Caco-2 (cell line): ENCODE measurements at regions not wholly inside any gene's neighbourhood (a gene's known extent, or its start where the extent isn't known, plus 50 kb on each side); places are given as distances from the start of the nearest gene placed in this dataset.

Source experiments
- BruUV-seq: library from RNA; stranded (reverse); fragments of 400-500 nt; replicated peaks from 2 replicates; lab custom pipeline; 2021; lab: Mats Ljungman, UMichigan
- CTCF ChIA-PET: fragments of 300-600 bp; sonication (Branson Sonifier 250); formaldehyde crosslinking; loops from one replicate; lab custom pipeline; 2022; ENCODE audit warnings: antibody characterized with exemption; lab: Charles Lee
- POLR2A ChIA-PET: fragments of 300-600 bp; sonication (Branson Sonifier 250); formaldehyde crosslinking; loops from one replicate; lab custom pipeline; 2022; ENCODE audit warnings: antibody characterized with exemption; lab: Charles Lee
- DNase-seq, 2 experiments: peaks; one replicate each; pipeline versions ENCODE4 v3.0.0 to v3.0.0-alpha.2; 2020 to 2022
- H3K27me3 ChIP-seq: replicated peaks from 2 replicates; pipeline ENCODE4 v1.6.0; 2011; ENCODE audit warnings: low read length; ENCODE audit not compliant: control insufficient read depth, insufficient read depth
- H3K36me3 ChIP-seq: 2 replicates; pipeline ENCODE4 v1.5.1; 2011; ENCODE audit warnings: low read length; ENCODE audit not compliant: control insufficient read depth, insufficient read depth
- H3K4me1 ChIP-seq: fragments of 250-450 bp; sonication (Bioruptor Pico); 2 replicates; pipeline ENCODE4 v1.5.1; 2020; ENCODE audit warnings: mild to moderate bottlenecking
- H3K4me3 ChIP-seq: 2 replicates; pipeline ENCODE4 v1.5.1; 2011; ENCODE audit warnings: low read depth, mild to moderate bottlenecking, control low read depth, low read length
- H3K9me3 ChIP-seq: fragments of 250-450 bp; sonication (Bioruptor Pico); 2 replicates; pipeline ENCODE4 v1.5.1; 2020; ENCODE audit warnings: mild to moderate bottlenecking, moderate library complexity
- H3K27ac Mint-ChIP-seq: one replicate; pipeline ENCODE4 v1.8.0; 2022; ENCODE audit warnings: mixed read lengths; ENCODE audit not compliant: unreplicated experiment
- H3K27me3 Mint-ChIP-seq: one replicate; pipeline ENCODE4 v1.8.0; 2022; ENCODE audit warnings: mixed read lengths; ENCODE audit not compliant: insufficient read depth, unreplicated experiment
- H3K36me3 Mint-ChIP-seq: one replicate; pipeline ENCODE4 v1.8.0; 2022; ENCODE audit warnings: mild to moderate bottlenecking, mixed read lengths; ENCODE audit not compliant: insufficient read depth, unreplicated experiment
- H3K4me1 Mint-ChIP-seq: one replicate; pipeline ENCODE4 v1.8.0; 2022; ENCODE audit warnings: low read depth, mixed read lengths; ENCODE audit not compliant: unreplicated experiment
- H3K4me3 Mint-ChIP-seq: one replicate; pipeline ENCODE4 v1.8.0; 2022; ENCODE audit warnings: mild to moderate bottlenecking, moderate library complexity, mixed read lengths; ENCODE audit not compliant: unreplicated experiment
- H3K9me3 Mint-ChIP-seq: one replicate; pipeline ENCODE4 v1.8.0; 2022; ENCODE audit warnings: mixed read lengths; ENCODE audit not compliant: unreplicated experiment
- CTCF ChIP-seq, 2 experiments: fragments of 200-600 bp in 1 of 2; IDR thresholded peaks; 1 replicate in 1 of 2; 2 replicates in 1 of 2; pipeline versions ENCODE4 v1.5.1 to v1.8.0; 2011 to 2022; ENCODE audit warnings: antibody characterized with exemption in 1 of 2, control low read depth in 1 of 2, inconsistent platforms in 1 of 2, low read depth in 1 of 2, low read length in 1 of 2, mild to moderate bottlenecking in 1 of 2, moderate library complexity in 1 of 2; ENCODE audit not compliant: insufficient read depth in 1 of 2, severe bottlenecking in 1 of 2, unreplicated experiment in 1 of 2
- intact Hi-C: fragments of 100-400 bp; cut with micrococcal nuclease; formaldehyde crosslinking; loops from one replicate; pipeline ENCODE4 v1.10.0; 2022; ENCODE audit not compliant: unreplicated experiment

GRCh38 chr3:106059953-106060517 is 191.2 kb upstream of the CBLB start:
- H3K27ac Mint-ChIP-seq = no peak overlapping the region
- POLR2A ChIA-PET = no interaction called here
- BruUV-seq = no TSS peak
- Histone ChIP-seq H3K36me3 (no peaks in the 10 kb centered on the region; the same call in 1 of the 2 replicates), H3K27me3 (no peaks in the 10 kb centered on the region), H3K9me3 (peaks cover 17% of the 10 kb centered on the region), H3K4me3 (no peak overlapping the region), H3K4me1 (peaks cover 36% of the 10 kb centered on the region)
- peaks cover 16% of the 10 kb centered on the region for H3K4me1 Mint-ChIP-seq
- intact Hi-C loops = loop anchor here (1.0 to 5.0 kb wide), 4 partner anchors 46 to 203 kb away; partner anchors contain the start of gene CBLB
- CTCF ChIA-PET = interaction anchor here (0.6 kb wide), 1 partner anchor 359 kb away, joined by 5 read pairs; no protein-coding TSS in a partner anchor
- no peaks in the 10 kb centered on the region for H3K27me3 Mint-ChIP-seq
- no peak overlapping the region for H3K4me3 Mint-ChIP-seq
- H3K36me3 Mint-ChIP-seq = no peaks in the 10 kb centered on the region
- peaks cover 29% of the 10 kb centered on the region for H3K9me3 Mint-ChIP-seq
- TF ChIP-seq CTCF (IDR thresholded peaks at IDR 0.05; ENCODE audit: insufficient read depth in 1 of 2, low read depth in 1 of 2, low read length in 1 of 2, severe bottlenecking in 1 of 2, unreplicated experiment in 1 of 2) = no peak
- DNase-seq = peak; percentile 49 to 51

- Mint-ChIP-seq H3K9me3 (peaks cover 23% of the 10 kb centered on the region), H3K4me1 (peaks cover 6% of the 10 kb centered on the region), H3K27ac (no peak overlapping the region), H3K4me3 (no peak overlapping the region), H3K27me3 (no peaks in the 10 kb centered on the region), H3K36me3 (no peaks in the 10 kb centered on the region)
- DNase-seq = no peak
- intact Hi-C loops = loop anchor here (5.0 kb wide), 1 partner anchor 78 kb away; no protein-coding TSS in a partner anchor
- H3K27me3 ChIP-seq = no peaks in the 10 kb centered on the region
- ChIA-PET POLR2A (no interaction called here), CTCF (no interaction called here)
- peaks cover 17% of the 10 kb centered on the region for H3K9me3 ChIP-seq
- peaks cover 22% of the 10 kb centered on the region for H3K4me1 ChIP-seq
- no peaks in the 10 kb centered on the region; the same call in 1 of the 2 replicates for H3K36me3 ChIP-seq
- no peak for TF ChIP-seq CTCF (IDR thresholded peaks at IDR 0.05; ENCODE audit: insufficient read depth in 1 of 2, low read depth in 1 of 2, low read length in 1 of 2, severe bottlenecking in 1 of 2, unreplicated experiment in 1 of 2)
- BruUV-seq = no TSS peak
- no peak overlapping the region for H3K4me3 ChIP-seq
Observed at GRCh38 chr3:106063909-106064308, 195.1 kb upstream of the CBLB start.

- no peak overlapping the region for H3K4me3 ChIP-seq
- no peaks in the 10 kb centered on the region; the same call in 1 of the 2 replicates for H3K36me3 ChIP-seq
- H3K4me1 ChIP-seq = peaks cover 5% of the 10 kb centered on the region
- ChIA-PET POLR2A (no interaction called here), CTCF (no interaction called here)
- peaks cover 17% of the 10 kb centered on the region for H3K9me3 ChIP-seq
- H3K27ac Mint-ChIP-seq = no peak overlapping the region
- H3K27me3 Mint-ChIP-seq = no peaks in the 10 kb centered on the region
- no peak for TF ChIP-seq CTCF (IDR thresholded peaks at IDR 0.05; ENCODE audit: insufficient read depth in 1 of 2, low read depth in 1 of 2, low read length in 1 of 2, severe bottlenecking in 1 of 2, unreplicated experiment in 1 of 2)
- intact Hi-C loops = no loop called here
- H3K27me3 ChIP-seq = no peaks in the 10 kb centered on the region
- no peak overlapping the region for H3K4me3 Mint-ChIP-seq
- no TSS peak for BruUV-seq
- peaks cover under 1% of the 10 kb centered on the region for H3K4me1 Mint-ChIP-seq
- no peaks in the 10 kb centered on the region for H3K36me3 Mint-ChIP-seq
- no peak for DNase-seq
- peaks cover 31% of the 10 kb centered on the region for H3K9me3 Mint-ChIP-seq
Observed at GRCh38 chr3:106065831-106066230, 197.0 kb upstream of the CBLB start.
